ENCODE measurements at regions not wholly inside any gene's neighbourhood (a gene's known extent, or its start where the extent isn't known, plus 50 kb on each side); places are given as distances from the start of the nearest gene placed in this dataset.
"Not testable (repeated sequence)": the region's sequence is repeated elsewhere in the genome, so short reads cannot be mapped to it uniquely, and the experiment has no call there.

- DNase-seq = no peak
Observed at GRCh38 chr15:20344601-20345400, 196.8 kb downstream of the GOLGA6L6 start.

- not testable (repeated sequence) for DNase-seq
Observed at GRCh38 chr15:20343395-20344211, 198.0 kb downstream of the GOLGA6L6 start.

GRCh38 chr15:20342601-20343394 is 198.8 kb downstream of the GOLGA6L6 start:
- DNase-seq = not testable (repeated sequence)

- DNase-seq = no peak
Observed at GRCh38 chr15:20341901-20342600, 199.5 kb downstream of the GOLGA6L6 start.

- no peak for DNase-seq
Observed at GRCh38 chr15:20340931-20341661, 200.5 kb downstream of the GOLGA6L6 start.

- DNase-seq = no peak
Observed at GRCh38 chr15:20340331-20340811, 201.2 kb downstream of the GOLGA6L6 start.

GRCh38 chr15:20339086-20339791 is 202.4 kb downstream of the GOLGA6L6 start:
- not testable (repeated sequence) for DNase-seq

- DNase-seq = not testable (repeated sequence)
Observed at GRCh38 chr15:20338671-20339070, 202.9 kb downstream of the GOLGA6L6 start.

GRCh38 chr15:20337238-20337637 is 204.4 kb downstream of the GOLGA6L6 start:
- DNase-seq = not testable (repeated sequence)

GRCh38 chr15:20334451-20334850 is 207.1 kb downstream of the GOLGA6L6 start:
- not testable (repeated sequence) for DNase-seq

GRCh38 chr15:20325751-20326150 is 215.8 kb downstream of the GOLGA6L6 start:
- not testable (repeated sequence) for DNase-seq

- DNase-seq = not testable (repeated sequence)
Observed at GRCh38 chr15:20317132-20317531, 224.5 kb downstream of the GOLGA6L6 start.

- not testable (repeated sequence) for DNase-seq
Observed at GRCh38 chr15:20311014-20311680, 230.5 kb downstream of the GOLGA6L6 start.

- DNase-seq = no peak
Observed at GRCh38 chr15:20310603-20311002, 231.0 kb downstream of the GOLGA6L6 start.

- DNase-seq = not testable (repeated sequence)
Observed at GRCh38 chr15:20309966-20310365, 231.6 kb downstream of the GOLGA6L6 start.

- not testable (repeated sequence) for DNase-seq
Observed at GRCh38 chr15:20309395-20309794, 232.2 kb downstream of the GOLGA6L6 start.

- not testable (repeated sequence) for DNase-seq
Observed at GRCh38 chr15:20308027-20308690, 233.4 kb downstream of the GOLGA6L6 start.

- not testable (repeated sequence) for DNase-seq
Observed at GRCh38 chr15:20307137-20307536, 234.5 kb downstream of the GOLGA6L6 start.

GRCh38 chr15:20306497-20307106 is 235.0 kb downstream of the GOLGA6L6 start:
- DNase-seq = not testable (repeated sequence)
